HuH-7.5 (cell line): ENCODE measurements at regions not wholly inside any gene's neighbourhood (a gene's known extent, or its start where the extent isn't known, plus 50 kb on each side); places are given as distances from the start of the nearest gene placed in this dataset.

Source experiments
- DNase-seq: peaks from one replicate; pipeline ENCODE4 v3.0.0; 2011; ENCODE audit warnings: low spot score

DNA sequence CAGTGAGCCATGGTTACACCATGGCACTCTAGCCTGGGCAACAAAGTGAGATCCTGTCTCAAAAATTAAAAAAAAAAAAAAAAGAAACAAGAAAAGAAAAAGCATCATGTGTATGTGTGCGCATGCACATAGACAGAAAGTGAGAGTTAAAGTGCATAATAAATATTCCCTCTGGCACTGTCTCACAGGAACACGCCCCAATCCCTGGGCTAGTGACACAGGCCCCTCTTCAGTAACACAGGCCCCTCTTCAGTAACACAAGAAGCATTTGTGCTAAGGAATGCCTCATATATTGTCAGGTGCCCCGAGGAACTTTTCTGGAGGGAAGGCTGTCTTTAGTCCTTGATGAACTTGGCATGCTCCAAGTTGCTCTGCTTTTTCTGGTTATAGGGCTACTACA lies 57.5 kb downstream of the RPL27A start:
- DNase-seq = no peak

DNA sequence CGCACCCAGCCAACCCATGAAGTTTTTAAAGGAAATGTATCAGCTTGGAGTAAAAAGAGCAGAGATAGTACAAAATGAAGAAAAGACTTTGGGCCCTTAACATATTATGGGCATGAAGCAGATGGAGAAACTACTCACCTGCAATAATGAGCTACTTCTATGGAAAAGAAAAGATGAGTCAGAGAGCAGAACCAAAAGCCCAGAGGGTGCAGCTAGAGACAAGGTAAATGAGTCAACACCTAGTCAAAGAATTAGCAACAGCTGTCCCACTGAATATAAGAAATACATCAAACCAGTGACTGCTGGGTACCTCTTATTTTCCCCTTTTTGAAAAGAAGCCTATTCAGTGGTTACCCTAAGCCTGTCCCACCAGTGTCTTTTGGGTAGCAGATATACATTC lies 61.8 kb downstream of the RPL27A start:
- no peak for DNase-seq

DNA sequence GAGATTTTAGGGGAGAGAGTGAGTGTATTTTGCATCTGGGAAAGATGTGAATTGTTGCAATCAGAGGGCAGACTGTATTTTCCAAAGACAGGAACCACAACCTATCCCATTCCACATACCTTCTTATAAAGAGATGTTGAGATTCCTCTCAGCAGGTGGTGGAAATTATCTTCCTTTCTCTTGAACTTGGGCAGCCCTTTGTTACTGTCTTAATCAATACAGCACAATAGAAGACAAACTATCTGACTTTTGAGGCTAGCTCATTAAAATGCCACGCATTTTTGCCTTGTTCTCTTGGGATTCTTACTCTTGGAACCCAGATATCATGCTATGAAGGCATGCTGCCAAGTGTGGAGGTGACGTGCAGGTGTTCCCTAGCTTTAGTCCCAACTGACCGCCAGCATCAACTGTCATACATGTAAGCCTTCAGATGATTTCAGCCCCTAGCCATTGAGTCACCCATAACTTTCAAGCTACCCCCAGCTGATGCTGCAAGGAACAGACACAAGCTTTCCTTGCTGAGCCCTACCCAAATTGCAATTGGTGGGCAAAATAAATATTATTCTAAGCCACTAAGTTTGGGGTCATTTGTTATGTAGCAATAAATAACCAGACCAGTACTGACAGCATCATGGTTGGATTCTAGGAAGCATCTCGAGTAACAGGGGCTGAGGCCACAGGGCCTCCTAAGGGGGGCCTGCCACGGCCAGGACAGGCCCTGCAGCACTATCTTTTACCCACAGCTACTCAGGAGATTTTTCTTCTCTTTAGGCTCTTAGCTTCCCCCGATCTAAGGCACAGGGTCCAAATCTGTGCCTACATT lies 63.0 kb downstream of the RPL27A start:
- DNase-seq = no peak

DNA sequence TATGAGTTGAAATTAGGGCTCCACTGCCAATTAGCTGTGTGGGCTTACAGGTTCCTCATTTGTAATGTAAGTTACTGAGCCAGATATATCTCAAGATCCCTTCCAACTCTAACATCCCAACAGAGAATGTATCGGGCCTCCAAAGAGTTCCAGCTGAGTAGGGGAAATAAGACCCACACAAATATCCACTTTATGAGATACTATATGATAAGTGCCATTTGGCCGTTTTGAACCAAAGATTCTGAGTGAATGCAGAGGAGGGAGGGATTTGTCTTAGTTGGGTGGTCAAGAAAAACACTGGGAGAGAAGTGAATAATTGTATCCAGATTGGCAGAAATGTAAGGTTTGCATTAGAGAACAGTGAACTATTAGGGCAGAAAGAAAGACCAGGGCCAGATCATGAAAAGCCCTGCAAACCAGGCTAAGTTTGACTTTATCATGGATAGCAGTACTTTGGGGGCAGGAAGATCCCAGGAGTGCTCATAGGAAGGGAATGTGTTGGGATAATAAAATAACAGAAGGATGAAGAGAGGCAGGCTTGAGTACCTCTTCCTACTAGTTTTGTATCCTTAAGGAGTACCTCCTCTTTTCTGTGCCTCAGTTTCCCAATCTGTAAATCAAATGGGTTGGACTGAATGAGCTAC lies 63.9 kb downstream of the RPL27A start:
- DNase-seq = no peak

DNA sequence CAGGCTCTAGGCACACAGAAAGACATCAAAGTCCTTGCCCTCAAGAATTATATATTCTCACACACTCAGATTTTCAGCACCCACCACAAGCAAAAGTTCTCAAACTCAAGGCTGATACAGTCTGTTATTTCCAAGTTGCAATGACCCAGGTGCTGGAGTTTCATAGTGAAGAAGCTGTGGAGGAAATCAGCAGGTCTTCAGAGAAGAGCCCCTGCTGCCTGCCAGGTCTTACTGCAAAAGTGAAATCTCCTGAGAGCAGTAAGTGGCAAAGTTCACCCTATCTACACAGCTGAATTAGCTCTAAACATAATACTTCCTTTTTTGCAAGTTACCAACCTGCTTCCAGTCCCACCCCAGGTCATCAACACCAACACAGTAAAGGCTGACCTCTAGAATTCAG lies 64.6 kb downstream of the RPL27A start:
- no peak for DNase-seq

DNA sequence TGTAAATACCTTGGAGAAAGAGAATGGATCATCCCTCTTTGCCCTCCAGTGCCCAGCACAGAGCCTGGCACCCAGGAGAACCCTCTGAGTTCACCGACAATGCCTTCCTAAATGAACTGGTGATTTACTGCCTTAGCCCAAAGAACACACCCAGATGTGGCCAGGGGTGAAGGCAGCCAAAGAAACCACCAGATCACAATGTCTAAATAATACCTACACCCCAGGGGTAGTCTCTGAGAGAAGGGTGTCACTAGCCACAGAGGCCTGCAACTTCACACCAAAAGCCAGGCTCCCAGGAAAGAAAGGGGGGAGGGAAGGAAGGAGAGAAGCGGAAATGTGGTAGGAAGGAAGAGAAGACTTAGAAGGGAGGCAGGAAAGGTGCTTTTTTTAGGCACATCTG lies 65.7 kb downstream of the RPL27A start:
- no peak for DNase-seq

DNA sequence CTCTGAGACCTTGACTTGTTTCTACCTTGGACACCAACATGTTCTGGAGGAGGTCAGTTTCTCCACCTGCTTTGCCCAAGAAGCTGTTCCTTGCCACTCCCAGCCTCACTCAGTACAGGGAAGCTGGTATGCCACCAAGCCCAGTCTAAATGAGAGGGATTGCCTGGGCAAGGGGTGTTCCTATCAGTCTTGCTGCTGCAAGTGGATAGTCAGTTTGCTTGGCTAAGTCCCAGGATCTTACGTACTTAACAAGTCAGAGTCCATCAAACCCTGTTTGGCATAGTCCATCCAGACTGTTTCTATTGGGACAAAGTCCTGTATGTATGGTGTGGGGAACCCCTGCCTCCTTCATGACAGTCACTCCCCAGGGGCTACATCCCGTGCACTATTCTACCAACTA lies 66.6 kb downstream of the RPL27A start:
- DNase-seq = no peak

DNA sequence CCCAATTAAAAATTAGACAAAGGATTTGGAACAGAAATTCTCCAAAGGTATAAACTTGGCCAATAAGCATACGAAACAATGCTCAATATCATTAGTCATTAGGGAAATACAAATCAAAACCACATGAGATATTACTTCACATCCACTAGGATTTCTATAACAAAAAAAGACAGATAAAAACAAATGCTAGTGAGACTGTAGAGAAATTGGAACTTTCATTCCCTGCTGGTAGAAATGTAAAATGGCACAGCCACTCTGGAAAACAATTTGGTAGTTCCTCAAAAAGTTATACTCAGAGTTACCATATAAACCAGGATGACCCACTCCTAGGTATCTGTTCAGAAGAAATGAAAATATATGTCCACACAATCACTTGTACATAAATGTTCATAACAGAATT lies 71.6 kb downstream of the RPL27A start:
- no peak for DNase-seq

DNA sequence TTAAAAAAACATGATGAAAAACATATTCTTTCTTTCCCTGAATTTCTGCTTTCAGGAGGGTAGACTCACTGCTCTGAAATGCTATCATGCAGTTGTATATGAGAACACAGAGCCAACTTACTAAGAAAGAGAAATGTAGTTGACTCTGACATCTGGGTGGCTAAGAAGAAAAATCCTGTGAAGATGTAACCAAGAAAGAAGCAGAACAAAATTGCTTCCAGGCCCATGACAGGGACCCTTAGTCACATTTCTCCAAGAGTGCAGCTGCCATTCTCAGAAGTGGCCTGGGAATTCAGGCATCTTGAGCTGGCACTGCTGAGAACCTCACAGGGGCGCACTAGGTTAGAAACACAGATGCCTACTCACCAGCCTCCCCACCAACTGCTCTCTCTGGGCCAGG lies 73.6 kb downstream of the RPL27A start:
- DNase-seq = no peak

DNA sequence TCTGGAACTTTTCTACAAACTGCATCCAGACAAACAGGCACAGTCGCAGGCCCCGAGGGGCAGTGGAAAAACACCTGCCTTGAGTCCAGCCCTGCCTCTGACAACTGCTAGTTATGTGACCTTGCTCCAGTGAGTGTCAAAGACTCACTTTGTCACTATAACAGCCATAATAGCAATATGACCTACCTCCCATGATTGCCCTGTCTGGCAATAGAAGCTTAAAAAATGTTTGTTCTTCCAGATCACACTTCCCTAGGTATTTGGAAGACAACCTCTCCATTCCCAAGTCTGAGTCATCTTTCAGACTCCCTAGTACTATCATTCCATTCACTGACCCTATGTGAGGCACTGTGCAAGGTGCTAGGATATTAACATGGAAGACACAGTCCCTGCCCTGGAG lies 74.5 kb downstream of the RPL27A start:
- no peak for DNase-seq

DNA sequence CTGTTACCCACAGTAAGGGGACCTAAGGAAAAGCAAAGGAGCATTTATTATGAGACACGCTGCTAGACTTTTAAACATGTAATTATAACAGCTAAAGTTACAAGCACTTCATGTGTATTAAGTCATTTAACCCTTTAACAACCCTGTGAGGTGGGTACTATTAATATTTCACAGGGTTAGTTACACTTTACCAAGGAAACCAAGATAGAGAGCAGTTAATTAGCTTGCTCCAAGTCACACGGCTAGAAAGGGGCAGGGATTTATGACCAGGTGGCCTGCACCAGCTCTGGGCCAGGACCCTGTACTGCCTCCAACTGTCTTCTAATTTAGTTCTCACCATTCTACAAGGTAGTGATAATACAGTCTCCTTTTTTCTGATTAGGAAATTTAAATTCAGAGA lies 74.9 kb downstream of the RPL27A start:
- DNase-seq = no peak

DNA sequence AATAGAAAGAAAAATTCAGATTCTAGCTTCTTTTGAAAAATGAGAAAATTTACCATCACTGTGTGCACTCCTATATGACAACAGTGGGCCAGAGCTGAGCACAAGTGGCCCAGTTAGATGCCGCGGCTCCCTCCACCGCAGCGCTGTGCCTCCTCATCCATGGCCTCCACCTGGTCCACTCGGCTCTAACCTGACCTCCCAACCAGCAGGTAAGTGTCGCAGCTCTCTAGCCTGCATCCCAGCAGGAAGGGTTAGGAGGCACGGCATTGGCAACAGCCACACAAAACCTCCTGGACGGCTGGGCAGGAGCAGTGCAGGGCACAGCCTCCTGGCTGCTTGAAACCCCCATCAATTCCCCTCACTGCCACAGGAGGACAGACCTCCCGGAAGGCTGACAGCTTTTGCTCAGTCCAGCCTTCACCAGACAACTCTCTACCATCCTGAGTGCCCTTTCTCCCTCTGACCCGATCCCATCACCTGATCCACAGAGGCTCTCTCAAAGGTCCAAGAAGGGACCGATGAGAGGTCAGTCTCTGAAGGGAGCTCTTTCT lies 76.1 kb downstream of the RPL27A start:
- DNase-seq = no peak

DNA sequence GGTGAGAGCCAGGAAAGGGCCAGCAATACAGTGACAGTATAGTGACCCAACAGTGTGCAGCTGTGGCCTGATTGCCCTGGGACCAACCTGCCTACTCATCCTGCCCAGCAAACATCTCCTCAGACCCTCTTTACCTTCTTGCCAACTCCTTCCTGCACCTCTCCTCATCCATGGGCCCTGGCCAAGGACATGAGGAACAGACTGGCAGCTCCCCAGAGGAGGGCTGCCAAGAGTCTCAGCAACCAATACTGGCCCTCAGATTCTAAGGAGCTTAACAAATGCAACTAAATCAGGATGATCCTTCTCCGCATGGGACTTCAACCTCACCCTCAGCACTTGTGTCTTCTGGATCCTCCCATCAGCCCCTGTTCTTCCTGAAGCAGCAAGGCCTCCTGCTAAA lies 77.0 kb downstream of the RPL27A start:
- no peak for DNase-seq

DNA sequence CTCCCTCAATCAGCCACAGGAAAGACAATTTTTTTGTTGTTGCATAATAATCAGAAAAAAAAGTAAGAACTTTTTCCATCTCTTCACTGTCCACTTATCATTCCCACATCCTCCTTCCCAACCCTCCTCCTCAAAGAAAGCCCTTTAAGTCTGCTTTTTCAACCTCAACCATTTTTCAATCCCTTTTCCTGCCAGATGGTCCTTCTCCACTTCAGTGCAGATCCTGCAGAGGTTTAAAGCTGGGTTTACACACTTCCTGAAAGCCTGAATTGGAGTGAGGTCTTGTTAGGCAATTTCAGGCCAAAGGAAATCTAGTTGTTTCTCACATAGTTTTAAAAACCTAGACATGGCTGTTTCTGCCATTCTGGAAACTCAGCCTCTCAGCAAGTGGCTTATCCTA lies 78.3 kb downstream of the RPL27A start:
- no peak for DNase-seq

DNA sequence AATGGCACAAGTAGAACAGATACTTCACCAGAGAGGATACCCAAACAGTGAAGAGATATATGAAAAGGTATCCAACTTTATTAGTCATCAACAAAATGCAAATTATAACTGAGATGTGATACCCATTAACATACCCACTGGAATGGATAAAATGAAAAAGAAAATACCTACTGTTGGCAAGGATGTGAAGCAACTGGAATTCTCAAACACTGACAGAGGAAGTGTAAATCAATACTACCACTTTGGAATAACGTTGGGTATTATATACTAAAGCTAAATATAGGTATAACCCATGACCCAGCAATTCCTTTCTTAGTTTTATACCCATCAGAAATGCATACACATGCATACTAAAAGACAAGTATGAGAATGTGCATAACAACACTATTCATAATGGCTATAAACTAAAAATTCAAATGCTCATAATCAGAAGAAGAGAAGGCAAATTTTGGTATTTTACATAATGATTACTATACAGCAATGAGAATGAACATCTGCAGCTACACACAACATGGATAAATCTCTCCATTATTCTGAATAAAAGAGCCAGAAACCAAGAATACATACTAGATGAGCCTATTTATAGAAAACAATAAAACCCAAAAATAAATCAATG lies 80.6 kb downstream of the RPL27A start:
- DNase-seq = no peak

DNA sequence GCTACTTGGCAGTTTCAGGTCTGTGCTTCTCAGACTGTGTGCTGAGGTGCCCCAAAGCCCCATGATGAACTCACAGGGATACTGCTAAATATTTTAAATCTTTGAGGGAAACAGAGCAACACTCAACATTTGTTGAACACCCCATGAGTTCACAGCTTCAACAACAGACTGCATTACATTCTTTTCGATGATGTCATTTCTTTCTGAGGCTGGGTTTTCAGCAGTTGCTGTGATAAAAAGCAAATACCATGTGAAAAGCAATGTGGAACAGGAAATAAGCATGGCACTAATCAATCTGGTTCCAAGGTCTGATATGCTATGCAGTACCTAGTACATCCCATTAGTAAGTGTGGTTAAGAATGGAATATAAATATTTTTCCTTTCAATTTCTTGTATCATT lies 82.7 kb downstream of the RPL27A start:
- DNase-seq = no peak

DNA sequence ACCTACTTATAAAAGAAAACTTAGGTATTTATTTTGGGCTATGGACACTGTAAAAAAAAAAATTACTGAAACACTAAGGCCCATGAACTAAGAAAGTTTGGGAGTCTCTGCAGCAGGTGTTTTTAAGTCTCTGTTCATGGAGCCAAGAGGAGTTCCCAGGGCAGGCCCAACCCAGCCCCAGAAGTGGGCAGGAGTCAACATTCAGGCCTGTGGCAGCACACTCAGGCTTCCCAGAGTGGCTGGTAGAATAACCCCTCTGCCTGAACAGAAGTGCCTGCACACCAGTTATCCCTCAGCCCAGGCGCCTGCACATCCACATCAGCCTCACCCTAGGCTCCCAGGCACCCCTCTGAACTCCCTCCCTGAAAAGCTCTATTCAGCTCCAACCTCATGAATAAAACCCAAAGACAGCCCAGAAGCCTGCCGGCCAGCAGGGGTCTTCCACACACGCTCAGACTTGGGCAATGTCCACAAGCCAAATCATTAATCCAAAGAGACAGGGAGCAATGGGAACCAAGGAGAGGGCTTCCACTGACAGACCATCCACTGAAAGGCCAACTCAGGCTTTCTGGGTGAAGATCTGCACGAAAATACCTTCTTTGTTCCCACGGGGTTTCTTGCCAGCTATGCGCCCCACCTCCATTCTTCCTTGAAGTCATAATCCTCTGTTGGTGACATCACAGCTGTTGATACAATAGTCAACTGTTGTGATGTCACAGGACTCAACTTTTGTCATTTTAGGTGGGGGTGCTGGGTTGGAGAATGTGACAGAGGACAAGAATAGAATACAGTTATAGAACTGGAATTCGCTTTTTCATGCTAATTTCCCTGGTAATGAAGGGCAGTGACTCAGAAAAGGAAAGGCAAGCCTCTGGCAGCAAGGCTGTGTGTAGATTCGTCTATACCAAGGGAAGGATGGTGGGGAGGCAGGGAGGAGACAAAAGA lies 83.7 kb downstream of the RPL27A start:
- DNase-seq = no peak

DNA sequence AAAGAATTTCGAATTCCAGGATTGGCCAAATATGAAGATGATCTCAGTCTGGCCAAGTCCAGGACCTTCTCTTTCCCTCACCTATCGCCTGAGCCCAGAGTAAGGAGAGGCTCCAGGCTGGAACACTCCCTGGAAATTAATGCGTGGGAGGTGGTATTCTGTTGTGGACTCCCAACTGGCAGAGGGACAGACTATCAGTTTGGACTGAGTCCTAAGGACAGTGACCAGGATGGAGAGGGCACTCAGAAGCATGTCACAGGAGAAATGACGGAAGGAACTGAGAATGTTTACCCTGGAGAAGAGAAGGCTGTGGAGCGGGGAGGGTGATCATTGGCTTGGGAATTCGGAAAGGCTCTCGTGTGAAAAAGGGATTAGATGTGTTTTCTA lies 84.4 kb downstream of the RPL27A start:
- no peak for DNase-seq

DNA sequence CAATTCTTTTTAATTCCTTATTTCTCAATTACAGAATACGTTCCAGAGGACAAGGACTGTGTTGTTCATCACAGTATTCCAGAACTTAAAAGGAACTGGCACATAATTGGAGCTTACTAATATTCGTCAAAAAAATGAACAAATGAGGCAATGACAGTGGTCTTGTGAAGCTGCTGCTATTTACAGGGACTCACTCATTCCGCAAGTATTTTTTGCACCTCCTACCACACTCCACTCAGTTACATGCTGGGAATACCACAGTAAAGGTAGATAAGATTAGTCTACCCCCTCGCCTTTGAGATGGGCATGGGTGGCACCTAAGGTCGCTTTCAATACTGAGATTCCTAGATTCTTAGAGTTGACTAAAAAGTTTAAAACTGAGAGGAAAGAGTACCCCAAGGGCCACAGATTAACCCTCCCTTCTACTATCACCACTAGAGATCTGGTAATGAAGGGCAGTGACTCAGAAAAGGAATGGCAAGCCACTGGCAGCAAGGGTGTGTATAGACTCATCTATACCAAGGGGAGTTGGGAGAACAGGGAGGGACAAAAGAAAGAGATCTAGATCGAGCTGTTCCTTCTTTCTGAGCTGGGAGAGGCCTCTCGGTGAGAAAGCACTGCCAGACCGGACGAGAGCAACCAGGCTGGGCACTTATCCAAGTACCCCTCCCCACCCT lies 85.0 kb downstream of the RPL27A start:
- no peak for DNase-seq

DNA sequence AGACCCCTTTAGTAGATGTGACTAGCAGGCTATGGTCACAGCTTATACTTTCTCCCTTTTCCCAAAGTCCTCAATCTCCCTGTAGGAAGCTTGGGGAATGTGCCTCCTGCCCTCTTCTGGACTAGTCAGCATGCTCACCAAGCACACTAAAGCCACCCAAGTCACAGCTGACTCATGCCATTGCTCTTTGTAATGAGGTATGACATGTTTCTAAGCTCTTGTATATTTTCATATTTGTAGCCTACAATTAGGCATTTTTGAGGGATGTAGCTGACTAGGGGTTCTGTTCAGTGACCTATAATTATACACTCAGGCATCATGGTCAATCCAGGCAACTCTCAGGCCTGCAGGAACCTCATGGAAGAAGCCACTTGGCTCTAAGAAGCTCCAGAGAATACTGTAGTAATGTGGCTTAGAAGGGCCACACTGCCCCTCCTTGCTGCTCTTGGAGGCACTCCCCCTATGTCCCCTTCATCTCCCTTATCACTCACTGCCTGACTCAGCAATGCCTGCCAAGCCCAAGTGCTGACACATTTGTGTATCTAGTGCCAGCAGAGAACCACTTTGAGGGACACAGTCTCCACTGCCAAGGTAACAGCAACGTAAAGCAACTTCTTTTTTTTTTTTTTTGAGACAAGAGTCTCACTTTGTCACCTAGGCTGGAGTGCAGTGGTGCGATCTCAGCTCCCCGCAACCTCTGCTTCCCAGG lies 86.2 kb downstream of the RPL27A start:
- DNase-seq = no peak
